ENCODE measurements at regions not wholly inside any gene's neighbourhood (a gene's known extent, or its start where the extent isn't known, plus 50 kb on each side); places are given as distances from the start of the nearest gene placed in this dataset.

GRCh38 chr2:58620896-58621295 lies 379.8 kb upstream of the FANCL start:
- TF ChIP-seq, protein P1, sequence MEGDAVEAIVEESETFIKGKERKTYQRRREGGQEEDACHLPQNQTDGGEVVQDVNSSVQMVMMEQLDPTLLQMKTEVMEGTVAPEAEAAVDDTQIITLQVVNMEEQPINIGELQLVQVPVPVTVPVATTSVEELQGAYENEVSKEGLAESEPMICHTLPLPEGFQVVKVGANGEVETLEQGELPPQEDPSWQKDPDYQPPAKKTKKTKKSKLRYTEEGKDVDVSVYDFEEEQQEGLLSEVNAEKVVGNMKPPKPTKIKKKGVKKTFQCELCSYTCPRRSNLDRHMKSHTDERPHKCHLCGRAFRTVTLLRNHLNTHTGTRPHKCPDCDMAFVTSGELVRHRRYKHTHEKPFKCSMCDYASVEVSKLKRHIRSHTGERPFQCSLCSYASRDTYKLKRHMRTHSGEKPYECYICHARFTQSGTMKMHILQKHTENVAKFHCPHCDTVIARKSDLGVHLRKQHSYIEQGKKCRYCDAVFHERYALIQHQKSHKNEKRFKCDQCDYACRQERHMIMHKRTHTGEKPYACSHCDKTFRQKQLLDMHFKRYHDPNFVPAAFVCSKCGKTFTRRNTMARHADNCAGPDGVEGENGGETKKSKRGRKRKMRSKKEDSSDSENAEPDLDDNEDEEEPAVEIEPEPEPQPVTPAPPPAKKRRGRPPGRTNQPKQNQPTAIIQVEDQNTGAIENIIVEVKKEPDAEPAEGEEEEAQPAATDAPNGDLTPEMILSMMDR (IDR thresholded peaks at IDR 0.05), result no peak
- TF ChIP-seq POLR2AphosphoS5 (IDR thresholded peaks at IDR 0.05), result no peak
- TF ChIP-seq POLR2A (IDR thresholded peaks at IDR 0.05), result no peak
